SK-N-SH treated with all-trans-retinoic acid at 6 μM for 48 hours (cell line): ENCODE measurements at regions not wholly inside any gene's neighbourhood (a gene's known extent, or its start where the extent isn't known, plus 50 kb on each side); places are given as distances from the start of the nearest gene placed in this dataset.
"Not testable (repeated sequence)": the region's sequence is repeated elsewhere in the genome, so short reads cannot be mapped to it uniquely, and the experiment has no call there.

ENCODE experiments used
- ATAC-seq: fragments of 200-7000 bp; cut with Tn5 transposase; 3 replicates; pipeline ENCODE4 v1.9.1; 2020; ENCODE audit warnings: mild to moderate bottlenecking, moderate library complexity
- ARNTL ChIP-seq: fragments of 450-650 bp; formaldehyde crosslinking; IDR thresholded peaks from 2 replicates; pipeline ENCODE4 v1.5.0; 2020; ENCODE audit warnings: low read depth, mild to moderate bottlenecking, moderate library complexity, borderline replicate concordance
- BACH2 ChIP-seq: fragments of 250-450 bp; sonication (Bioruptor Pico); IDR thresholded peaks from 2 replicates; pipeline ENCODE4 v1.9.0; 2021; ENCODE audit warnings: mild to moderate bottlenecking, borderline replicate concordance
- ESRRG ChIP-seq: fragments of 250-450 bp; sonication (Bioruptor Pico); IDR thresholded peaks from 2 replicates; pipeline ENCODE4 v1.6.1; 2021; ENCODE audit warnings: mild to moderate bottlenecking
- GLIS3 ChIP-seq: fragments of 250-450 bp; sonication (Bioruptor Pico); IDR thresholded peaks from 2 replicates; pipeline ENCODE4 v1.5.0; 2020; ENCODE audit warnings: mild to moderate bottlenecking, moderate library complexity
- ISL1 ChIP-seq: fragments of 250-450 bp; sonication (Bioruptor Pico); IDR thresholded peaks from 2 replicates; pipeline ENCODE4 v2.1.2; 2022; ENCODE audit warnings: mild to moderate bottlenecking, moderate library complexity
- PPARA ChIP-seq: fragments of 250-450 bp; sonication (Bioruptor Pico); IDR thresholded peaks from 2 replicates; pipeline ENCODE4 v1.5.0; 2020; ENCODE audit warnings: mild to moderate bottlenecking, borderline replicate concordance
- RARB ChIP-seq: fragments of 250-450 bp; sonication (Bioruptor Pico); IDR thresholded peaks from 2 replicates; pipeline ENCODE4 v1.8.0; 2021; ENCODE audit warnings: mild to moderate bottlenecking, moderate library complexity
- SNAI2 ChIP-seq: fragments of 250-450 bp; sonication (Bioruptor Pico); IDR thresholded peaks from 2 replicates; pipeline ENCODE4 v1.5.0; 2020; ENCODE audit warnings: mild to moderate bottlenecking, moderate library complexity
- TOX ChIP-seq: fragments of 250-450 bp; sonication (Bioruptor Pico); IDR thresholded peaks from 2 replicates; pipeline ENCODE4 v1.8.0; 2021; ENCODE audit warnings: mild to moderate bottlenecking, moderate library complexity, borderline replicate concordance
- ZC3H10 ChIP-seq: fragments of 250-450 bp; sonication (Bioruptor Pico); IDR thresholded peaks from 2 replicates; pipeline ENCODE4 v1.5.1; 2021; ENCODE audit warnings: mild to moderate bottlenecking, moderate library complexity
- ZFP30 ChIP-seq: fragments of 450-650 bp; formaldehyde crosslinking; IDR thresholded peaks from 2 replicates; pipeline ENCODE4 v1.5.0; 2022; ENCODE audit warnings: mild to moderate bottlenecking, moderate library complexity
- ZNF70 ChIP-seq: fragments of 450-650 bp; formaldehyde crosslinking; IDR thresholded peaks from 2 replicates; pipeline ENCODE4 v1.5.0; 2020; ENCODE audit warnings: mild to moderate bottlenecking, moderate library complexity
- ZNF8 ChIP-seq: fragments of 450-650 bp; formaldehyde crosslinking; IDR thresholded peaks from 2 replicates; pipeline ENCODE4 v1.5.0; 2020; ENCODE audit warnings: mild to moderate bottlenecking, moderate library complexity
- TF ChIP-seq, protein P1 (sequence below): fragments of 250-450 bp; sonication (Bioruptor Pico); IDR thresholded peaks from 2 replicates; pipeline ENCODE4 v1.8.0; 2021; ENCODE audit warnings: low read depth, mild to moderate bottlenecking, moderate library complexity, borderline replicate concordance
- TF ChIP-seq, protein P2 (sequence below): fragments of 250-450 bp; sonication (Bioruptor Pico); IDR thresholded peaks from 2 replicates; pipeline ENCODE4 v1.5.1; 2020; ENCODE audit warnings: low read depth, mild to moderate bottlenecking, moderate library complexity
- TF ChIP-seq, protein P3 (sequence below): fragments of 250-450 bp; sonication (Bioruptor Pico); IDR thresholded peaks from 2 replicates; pipeline ENCODE4 v1.5.0; 2020; ENCODE audit warnings: mild to moderate bottlenecking, moderate library complexity

DNA sequence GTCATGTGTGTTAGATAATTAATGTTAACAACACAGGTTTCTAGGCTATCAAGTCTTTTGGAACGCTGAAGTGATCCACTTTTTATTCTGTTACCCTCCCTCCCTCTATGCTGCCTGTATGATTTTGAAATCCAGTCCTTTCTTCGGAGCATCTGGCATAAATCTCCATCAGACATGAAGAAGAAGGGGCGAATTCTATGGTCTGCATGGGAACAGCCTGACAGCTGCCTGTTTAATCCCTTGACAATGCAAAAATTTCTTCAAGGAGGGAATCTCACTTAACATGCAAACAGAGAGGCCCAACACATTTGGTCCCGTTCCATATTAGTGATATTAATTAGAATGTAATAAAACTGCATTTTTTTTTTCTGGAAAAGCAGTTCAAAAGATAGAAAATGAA is 145.2 kb downstream of the VGLL3 start:
- no peak for ATAC-seq
- TF ChIP-seq ARNTL = no peak
- TF ChIP-seq BACH2 = no peak
- no peak for TF ChIP-seq ZNF70 (CRISPR knock-in tag)
- TF ChIP-seq SNAI2 (CRISPR knock-in tag) = no peak
- no peak for TF ChIP-seq PPARA

DNA sequence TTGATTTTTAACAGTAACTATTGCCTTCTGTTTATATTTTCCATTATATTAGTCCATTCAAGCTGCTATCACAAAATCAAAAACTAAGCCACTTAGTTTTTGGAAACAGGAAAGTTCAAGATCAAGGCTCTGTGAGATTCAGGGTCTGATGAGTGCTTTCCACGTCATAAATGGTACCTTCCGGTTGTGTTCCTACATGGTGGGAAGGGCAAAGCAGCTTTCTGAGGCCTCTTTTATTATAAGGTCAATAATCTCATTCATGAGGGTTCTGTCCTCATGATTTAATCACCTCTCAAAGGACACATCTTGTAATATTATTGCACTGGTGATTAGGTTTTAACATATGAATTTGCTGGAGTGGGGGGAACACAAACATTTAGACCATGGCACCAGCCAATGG is 152.0 kb downstream of the VGLL3 start:
- no peak for ATAC-seq
- TF ChIP-seq GLIS3 (CRISPR knock-in tag) (no peak), ARNTL (no peak), ZC3H10 (CRISPR knock-in tag) (no peak)
- TF ChIP-seq, protein P1, sequence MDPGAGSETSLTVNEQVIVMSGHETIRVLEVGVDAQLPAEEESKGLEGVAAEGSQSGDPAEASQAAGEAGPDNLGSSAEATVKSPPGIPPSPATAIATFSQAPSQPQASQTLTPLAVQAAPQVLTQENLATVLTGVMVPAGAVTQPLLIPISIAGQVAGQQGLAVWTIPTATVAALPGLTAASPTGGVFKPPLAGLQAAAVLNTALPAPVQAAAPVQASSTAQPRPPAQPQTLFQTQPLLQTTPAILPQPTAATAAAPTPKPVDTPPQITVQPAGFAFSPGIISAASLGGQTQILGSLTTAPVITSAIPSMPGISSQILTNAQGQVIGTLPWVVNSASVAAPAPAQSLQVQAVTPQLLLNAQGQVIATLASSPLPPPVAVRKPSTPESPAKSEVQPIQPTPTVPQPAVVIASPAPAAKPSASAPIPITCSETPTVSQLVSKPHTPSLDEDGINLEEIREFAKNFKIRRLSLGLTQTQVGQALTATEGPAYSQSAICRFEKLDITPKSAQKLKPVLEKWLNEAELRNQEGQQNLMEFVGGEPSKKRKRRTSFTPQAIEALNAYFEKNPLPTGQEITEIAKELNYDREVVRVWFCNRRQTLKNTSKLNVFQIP (CRISPR knock-in tag) = no peak
- TF ChIP-seq, protein P2, sequence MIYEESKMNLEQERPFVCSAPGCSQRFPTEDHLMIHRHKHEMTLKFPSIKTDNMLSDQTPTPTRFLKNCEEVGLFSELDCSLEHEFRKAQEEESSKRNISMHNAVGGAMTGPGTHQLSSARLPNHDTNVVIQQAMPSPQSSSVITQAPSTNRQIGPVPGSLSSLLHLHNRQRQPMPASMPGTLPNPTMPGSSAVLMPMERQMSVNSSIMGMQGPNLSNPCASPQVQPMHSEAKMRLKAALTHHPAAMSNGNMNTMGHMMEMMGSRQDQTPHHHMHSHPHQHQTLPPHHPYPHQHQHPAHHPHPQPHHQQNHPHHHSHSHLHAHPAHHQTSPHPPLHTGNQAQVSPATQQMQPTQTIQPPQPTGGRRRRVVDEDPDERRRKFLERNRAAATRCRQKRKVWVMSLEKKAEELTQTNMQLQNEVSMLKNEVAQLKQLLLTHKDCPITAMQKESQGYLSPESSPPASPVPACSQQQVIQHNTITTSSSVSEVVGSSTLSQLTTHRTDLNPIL (CRISPR knock-in tag) = no peak

DNA sequence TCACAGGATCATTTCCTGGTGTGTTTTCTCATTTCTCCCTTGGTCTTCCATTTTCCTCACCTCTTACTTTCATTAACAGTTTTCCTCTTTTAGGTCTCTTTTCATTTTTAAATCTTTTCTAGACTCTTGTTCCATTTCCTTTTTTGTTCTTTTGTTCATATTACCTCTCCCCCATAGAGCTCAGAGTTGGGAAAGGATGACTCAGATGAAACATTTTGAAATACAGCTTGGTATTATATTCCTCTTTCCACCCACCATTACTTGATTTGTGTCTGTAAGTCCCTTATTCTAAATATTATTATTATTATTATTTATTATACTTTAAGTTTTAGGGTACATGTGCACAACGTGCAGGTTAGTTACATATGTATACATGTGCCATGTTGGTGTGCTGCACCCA is 153.1 kb downstream of the VGLL3 start:
- no peak for TF ChIP-seq TOX (CRISPR knock-in tag)
- no peak for TF ChIP-seq ZFP30 (CRISPR knock-in tag)
- TF ChIP-seq ESRRG = no peak
- TF ChIP-seq, protein P1 (CRISPR knock-in tag) = no peak
- TF ChIP-seq, protein P2 (CRISPR knock-in tag) = no peak
- ATAC-seq = no peak

DNA sequence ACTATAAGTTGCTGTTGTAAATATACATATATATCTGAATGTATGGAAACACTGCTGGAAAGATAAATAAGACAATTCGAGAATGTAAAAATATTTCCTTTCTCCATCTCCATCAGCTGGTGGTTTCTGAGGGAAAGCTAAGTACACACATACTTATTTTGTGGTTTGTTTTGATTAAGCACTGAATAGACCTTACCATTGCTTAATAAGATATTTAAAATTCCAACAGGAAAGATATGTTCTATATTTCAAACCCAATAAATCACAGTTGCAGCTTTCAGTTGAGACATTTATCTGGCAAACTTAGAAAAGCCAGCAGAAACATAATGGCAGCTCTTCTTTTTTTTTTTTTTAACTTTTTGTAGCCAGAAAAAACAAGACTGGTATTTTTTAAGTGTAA is 160.4 kb downstream of the VGLL3 start:
- TF ChIP-seq BACH2 = no peak
- no peak for TF ChIP-seq ESRRG
- TF ChIP-seq RARB (CRISPR knock-in tag) = no peak
- TF ChIP-seq, protein P3, sequence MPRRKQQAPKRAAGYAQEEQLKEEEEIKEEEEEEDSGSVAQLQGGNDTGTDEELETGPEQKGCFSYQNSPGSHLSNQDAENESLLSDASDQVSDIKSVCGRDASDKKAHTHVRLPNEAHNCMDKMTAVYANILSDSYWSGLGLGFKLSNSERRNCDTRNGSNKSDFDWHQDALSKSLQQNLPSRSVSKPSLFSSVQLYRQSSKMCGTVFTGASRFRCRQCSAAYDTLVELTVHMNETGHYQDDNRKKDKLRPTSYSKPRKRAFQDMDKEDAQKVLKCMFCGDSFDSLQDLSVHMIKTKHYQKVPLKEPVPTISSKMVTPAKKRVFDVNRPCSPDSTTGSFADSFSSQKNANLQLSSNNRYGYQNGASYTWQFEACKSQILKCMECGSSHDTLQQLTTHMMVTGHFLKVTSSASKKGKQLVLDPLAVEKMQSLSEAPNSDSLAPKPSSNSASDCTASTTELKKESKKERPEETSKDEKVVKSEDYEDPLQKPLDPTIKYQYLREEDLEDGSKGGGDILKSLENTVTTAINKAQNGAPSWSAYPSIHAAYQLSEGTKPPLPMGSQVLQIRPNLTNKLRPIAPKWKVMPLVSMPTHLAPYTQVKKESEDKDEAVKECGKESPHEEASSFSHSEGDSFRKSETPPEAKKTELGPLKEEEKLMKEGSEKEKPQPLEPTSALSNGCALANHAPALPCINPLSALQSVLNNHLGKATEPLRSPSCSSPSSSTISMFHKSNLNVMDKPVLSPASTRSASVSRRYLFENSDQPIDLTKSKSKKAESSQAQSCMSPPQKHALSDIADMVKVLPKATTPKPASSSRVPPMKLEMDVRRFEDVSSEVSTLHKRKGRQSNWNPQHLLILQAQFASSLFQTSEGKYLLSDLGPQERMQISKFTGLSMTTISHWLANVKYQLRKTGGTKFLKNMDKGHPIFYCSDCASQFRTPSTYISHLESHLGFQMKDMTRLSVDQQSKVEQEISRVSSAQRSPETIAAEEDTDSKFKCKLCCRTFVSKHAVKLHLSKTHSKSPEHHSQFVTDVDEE = no peak
- no peak for TF ChIP-seq PPARA
- TF ChIP-seq, protein P2 (CRISPR knock-in tag) = no peak
- no peak for TF ChIP-seq ZNF70 (CRISPR knock-in tag)
- no peak for TF ChIP-seq ZC3H10 (CRISPR knock-in tag)
- no peak for ATAC-seq

DNA sequence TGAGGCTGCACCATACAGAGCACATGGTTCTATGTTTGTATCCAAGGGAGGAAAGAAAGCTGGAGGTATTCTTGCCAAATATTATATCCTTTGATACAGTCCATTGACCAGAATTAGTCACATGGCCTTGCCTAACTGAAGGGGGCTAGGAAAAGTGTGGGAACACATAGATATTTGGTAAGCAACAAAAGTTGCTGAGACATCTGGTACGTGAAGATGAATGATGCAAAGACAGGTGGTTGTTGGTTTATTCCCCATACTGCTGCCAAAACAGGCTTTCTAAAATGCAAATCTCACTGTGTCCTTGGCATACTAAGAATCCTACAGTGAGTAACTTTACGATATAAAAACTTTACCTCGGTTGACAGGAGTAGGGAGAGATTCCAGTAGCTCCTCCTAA is 162.2 kb downstream of the VGLL3 start:
- ATAC-seq = no peak
- TF ChIP-seq SNAI2 (CRISPR knock-in tag) (no peak), PPARA (no peak), GLIS3 (CRISPR knock-in tag) (no peak), ZNF8 (no peak), ARNTL (no peak), ISL1 (CRISPR knock-in tag) (no peak)

DNA sequence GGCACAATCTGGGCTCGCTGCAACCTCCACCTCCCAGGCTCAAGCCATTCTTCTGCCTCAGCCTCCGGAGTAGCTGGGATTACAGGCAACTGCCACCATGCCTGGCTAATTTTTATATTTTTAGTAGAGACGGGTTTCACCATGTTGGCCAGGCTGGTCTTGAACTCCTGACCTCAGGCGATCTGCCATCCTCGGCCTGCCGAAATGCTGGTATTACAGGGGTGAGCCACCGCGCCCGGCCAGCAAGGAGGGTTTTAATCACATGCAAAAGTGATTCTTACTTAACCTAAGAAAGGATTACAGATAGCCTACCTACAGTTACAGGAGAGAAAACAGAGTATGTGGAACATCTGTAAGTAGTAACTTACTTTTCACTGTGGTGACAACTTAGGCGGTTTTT is 163.4 kb downstream of the VGLL3 start:
- ATAC-seq = not testable (repeated sequence)
